GM12872 (cell line): ENCODE measurements at regions not wholly inside any gene's neighbourhood (a gene's known extent, or its start where the extent isn't known, plus 50 kb on each side); places are given as distances from the start of the nearest gene placed in this dataset.

ENCODE experiments used
- CTCF ChIP-seq: IDR thresholded peaks from 3 replicates; pipeline ENCODE4 v1.5.1; 2011; ENCODE audit warnings: low read depth, mild to moderate bottlenecking, low read length, moderate library complexity; ENCODE audit not compliant: insufficient read depth

GRCh38 chr13:34303346-34303745, 485.4 kb downstream of the RFC3 start:
- no peak for TF ChIP-seq CTCF

- no peak for TF ChIP-seq CTCF
Measured at GRCh38 chr13:34307607-34308006, 489.7 kb downstream of the RFC3 start.

GRCh38 chr13:34308725-34309124, 490.8 kb downstream of the RFC3 start:
- TF ChIP-seq CTCF: no peak

GRCh38 chr13:34310539-34310938, 492.6 kb downstream of the RFC3 start:
- no peak for TF ChIP-seq CTCF

- TF ChIP-seq CTCF: no peak
Measured at GRCh38 chr13:34311251-34311650, 493.3 kb downstream of the RFC3 start.

- TF ChIP-seq CTCF: no peak
Measured at GRCh38 chr13:34312578-34312977, 494.6 kb downstream of the RFC3 start.

- TF ChIP-seq CTCF: no peak
Measured at GRCh38 chr13:34320084-34320483, 502.1 kb downstream of the RFC3 start.

GRCh38 chr13:34322014-34322742, 504.2 kb downstream of the RFC3 start:
- no peak for TF ChIP-seq CTCF
